D341Med (cell line): ENCODE measurements at regions not wholly inside any gene's neighbourhood (a gene's known extent, or its start where the extent isn't known, plus 50 kb on each side); places are given as distances from the start of the nearest gene placed in this dataset.

Source experiments
- DNase-seq: peaks from one replicate; pipeline ENCODE4 v3.0.0; 2012; ENCODE audit warnings: low spot score

- DNase-seq, result peak; percentile 88
Observed at GRCh38 chr13:53201454-53202225, 173.0 kb downstream of the OLFM4 start.

- no peak for DNase-seq
Observed at GRCh38 chr13:53204598-53204997, 176.0 kb downstream of the OLFM4 start.

GRCh38 chr13:53206455-53206854 lies 177.8 kb downstream of the OLFM4 start:
- DNase-seq, result peak; percentile 45

GRCh38 chr13:53207556-53207955 lies 178.9 kb downstream of the OLFM4 start:
- DNase-seq, result no peak

- no peak for DNase-seq
Observed at GRCh38 chr13:53214433-53214832, 185.8 kb downstream of the OLFM4 start.

- DNase-seq, result no peak
Observed at GRCh38 chr13:53215563-53215962, 186.9 kb downstream of the OLFM4 start.

- no peak for DNase-seq
Observed at GRCh38 chr13:53216773-53217172, 188.2 kb downstream of the OLFM4 start.

- DNase-seq, result no peak
Observed at GRCh38 chr13:53217194-53217593, 188.6 kb downstream of the OLFM4 start.

- no peak for DNase-seq
Observed at GRCh38 chr13:53220038-53220437, 191.4 kb downstream of the OLFM4 start.

- peak; percentile 46 for DNase-seq
Observed at GRCh38 chr13:53237696-53238095, 209.1 kb downstream of the OLFM4 start.

GRCh38 chr13:53238261-53238660 lies 209.6 kb downstream of the OLFM4 start:
- DNase-seq, result peak; percentile 26

GRCh38 chr13:53240401-53241025 lies 211.9 kb downstream of the OLFM4 start:
- DNase-seq, result no peak

GRCh38 chr13:53241891-53242348 lies 213.3 kb downstream of the OLFM4 start:
- peak; percentile 71 for DNase-seq

- DNase-seq, result no peak
Observed at GRCh38 chr13:53249236-53249635, 220.6 kb downstream of the OLFM4 start.

GRCh38 chr13:53250272-53250875 lies 221.8 kb downstream of the OLFM4 start:
- peak; percentile 50 for DNase-seq

GRCh38 chr13:53250977-53251376 lies 222.4 kb downstream of the OLFM4 start:
- no peak for DNase-seq

GRCh38 chr13:53254500-53254899 lies 225.9 kb downstream of the OLFM4 start:
- DNase-seq, result no peak

- no peak for DNase-seq
Observed at GRCh38 chr13:53255795-53256194, 227.2 kb downstream of the OLFM4 start.

- no peak for DNase-seq
Observed at GRCh38 chr13:53260594-53260993, 232.0 kb downstream of the OLFM4 start.

- DNase-seq, result no peak
Observed at GRCh38 chr13:53264751-53265385, 236.3 kb downstream of the OLFM4 start.

GRCh38 chr13:53266757-53267156 lies 238.1 kb downstream of the OLFM4 start:
- DNase-seq, result no peak

GRCh38 chr13:53269634-53270033 lies 241.0 kb downstream of the OLFM4 start:
- no peak for DNase-seq

GRCh38 chr13:53272873-53273272 lies 244.3 kb downstream of the OLFM4 start:
- DNase-seq, result no peak
